HG02798 (cell line): ENCODE measurements at regions not wholly inside any gene's neighbourhood (a gene's known extent, or its start where the extent isn't known, plus 50 kb on each side); places are given as distances from the start of the nearest gene placed in this dataset.

Source experiments
- ATAC-seq: cut with Tn5 transposase; IDR thresholded peaks from one replicate; pipeline ENCODE4 v1.9.1; 2021; ENCODE audit warnings: mild to moderate bottlenecking; ENCODE audit not compliant: unreplicated experiment, poor library complexity

DNA sequence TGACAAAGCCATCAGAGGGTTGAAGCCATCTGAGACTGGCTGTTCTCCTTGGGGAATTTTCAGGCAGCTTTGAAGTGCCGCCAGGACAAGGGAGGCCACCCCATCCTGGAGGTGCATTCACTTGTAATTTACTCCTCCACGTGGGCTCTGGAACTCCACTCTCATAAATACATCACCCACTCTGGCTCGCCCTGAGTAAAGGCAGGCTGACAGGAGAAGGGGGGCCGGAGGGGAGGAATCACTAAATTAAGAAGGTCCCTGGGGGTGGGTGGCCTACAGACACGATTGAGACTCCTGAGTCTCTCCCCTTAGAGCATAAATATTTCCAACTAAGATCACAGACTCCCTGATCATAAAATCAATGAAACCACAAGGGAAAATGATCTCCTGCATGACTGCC lies 56.3 kb upstream of the HNF1B start:
- ATAC-seq: no peak

DNA sequence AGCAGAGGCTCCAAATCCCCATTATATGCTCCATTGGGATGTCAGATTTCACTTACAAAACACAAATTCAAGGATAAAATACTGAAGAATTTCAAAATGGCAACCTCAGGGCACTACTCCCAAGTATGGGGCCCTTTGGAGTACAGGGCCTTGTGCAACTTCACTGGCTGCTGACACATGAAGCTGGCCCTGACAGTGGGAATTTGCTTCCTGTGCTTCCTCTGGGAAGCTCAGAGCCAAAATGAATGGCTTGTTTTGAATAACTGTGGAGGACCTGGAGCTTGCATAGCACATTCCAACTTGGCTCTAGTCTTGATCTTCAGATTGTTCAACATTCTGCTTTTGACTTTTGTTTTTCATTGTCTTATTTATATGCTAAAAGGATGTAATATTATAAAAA lies 52.3 kb upstream of the HNF1B start:
- ATAC-seq: no peak

DNA sequence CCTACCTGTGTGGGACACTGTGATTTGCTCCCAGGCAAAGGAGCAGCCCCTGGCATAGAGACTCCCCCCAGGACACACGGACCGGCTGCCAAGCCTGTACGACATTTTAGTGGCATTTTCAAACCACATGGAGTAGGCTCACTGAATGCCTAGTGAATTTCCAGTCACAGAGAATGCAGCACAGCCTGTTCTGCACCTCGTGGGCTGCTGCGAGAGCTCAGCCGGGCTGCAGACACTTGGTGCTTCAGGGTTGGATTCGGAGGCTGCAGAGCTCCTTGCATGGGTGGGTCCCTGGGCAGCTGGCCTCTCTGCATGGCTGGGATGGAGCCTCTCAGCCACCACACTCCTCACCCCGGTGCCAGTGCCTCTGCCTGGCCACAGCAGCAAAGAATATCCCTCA lies 51.2 kb upstream of the HNF1B start:
- no peak for ATAC-seq
